IMR-90 (cell line): ENCODE measurements at regions not wholly inside any gene's neighbourhood (a gene's known extent, or its start where the extent isn't known, plus 50 kb on each side); places are given as distances from the start of the nearest gene placed in this dataset.

Experiments
- ATAC-seq: fragments of 200-7000 bp; cut with Tn5 transposase; 2 replicates; pipeline ENCODE4 v1.9.1; 2020; ENCODE audit warnings: low read depth, mild to moderate bottlenecking, moderate library complexity
- BruUV-seq: library from RNA; stranded (reverse); fragments of 400-500 nt; replicated peaks from 2 replicates; lab custom pipeline; 2021; lab: Mats Ljungman, UMichigan
- CTCF ChIA-PET: fragments of 300-600 bp; formaldehyde crosslinking; extraction: SDS; loops from one replicate; lab custom pipeline; 2021; ENCODE audit warnings: antibody characterized with exemption; lab: Yijun Ruan, JAX
- POLR2A ChIA-PET: fragments of 300-600 bp; sonication (Branson Sonifier 250); formaldehyde crosslinking; loops from one replicate; lab custom pipeline; 2022; ENCODE audit warnings: antibody characterized with exemption; ENCODE audit not compliant: unreplicated experiment; lab: Charles Lee
- DNase-seq: peaks from one replicate; pipeline ENCODE4 v3.0.0; 2013
- H2AFZ ChIP-seq: replicated peaks from 2 replicates; pipeline ENCODE3; 2013; ENCODE audit warnings: low read length, mild to moderate bottlenecking; ENCODE audit not compliant: poor library complexity
- H2AK5ac ChIP-seq: 2 replicates; pipeline ENCODE4 v1.6.1; 2013; ENCODE audit warnings: low read depth, low read length, inconsistent platforms
- H2AK9ac ChIP-seq: replicated peaks from 2 replicates; pipeline ENCODE3; 2013; ENCODE audit warnings: mild to moderate bottlenecking, low read depth, low read length, moderate library complexity; ENCODE audit not compliant: poor library complexity
- H2BK120ac ChIP-seq: 2 replicates; pipeline ENCODE4 v1.6.1; 2013; ENCODE audit warnings: low read depth, low read length, inconsistent platforms
- H2BK15ac ChIP-seq: 3 replicates; pipeline ENCODE4 v1.6.1; 2013; ENCODE audit warnings: low read depth, low read length, inconsistent platforms
- H2BK20ac ChIP-seq: 2 replicates; pipeline ENCODE4 v1.6.1; 2013; ENCODE audit warnings: low read depth, mild to moderate bottlenecking, inconsistent platforms, low read length, moderate library complexity
- H2BK5ac ChIP-seq: 2 replicates; pipeline ENCODE4 v1.6.1; 2013; ENCODE audit warnings: mild to moderate bottlenecking, low read depth, low read length, inconsistent platforms; ENCODE audit not compliant: poor library complexity, severe bottlenecking
- H3K14ac ChIP-seq: replicated peaks from 2 replicates; pipeline ENCODE4 v1.6.1; 2013; ENCODE audit warnings: low read depth, low read length, inconsistent platforms
- H3K18ac ChIP-seq: 2 replicates; pipeline ENCODE4 v1.6.1; 2013; ENCODE audit warnings: low read depth, low read length, control low read depth
- H3K23ac ChIP-seq: 2 replicates; pipeline ENCODE4 v1.6.1; 2013; ENCODE audit warnings: low read depth, low read length, inconsistent platforms
- H3K27ac ChIP-seq: 2 replicates; pipeline ENCODE4 v1.5.1; 2013; ENCODE audit warnings: mild to moderate bottlenecking, control low read depth, low read length; ENCODE audit not compliant: insufficient read depth
- H3K27me3 ChIP-seq: 2 replicates; pipeline ENCODE4 v1.6.1; 2013; ENCODE audit warnings: low read length; ENCODE audit not compliant: control insufficient read depth, insufficient read depth
- H3K36me3 ChIP-seq: 2 replicates; pipeline ENCODE4 v1.6.1; 2013; ENCODE audit warnings: low read length, mixed read lengths; ENCODE audit not compliant: control insufficient read depth, insufficient read depth
- H3K4ac ChIP-seq: 2 replicates; pipeline ENCODE4 v1.6.1; 2013; ENCODE audit warnings: low read depth, low read length, inconsistent platforms
- H3K4me1 ChIP-seq: 2 replicates; pipeline ENCODE4 v1.6.1; 2013; ENCODE audit warnings: low read length, mixed read lengths; ENCODE audit not compliant: control insufficient read depth, insufficient read depth
- H3K4me2 ChIP-seq: 2 replicates; pipeline ENCODE4 v1.6.1; 2013; ENCODE audit warnings: low read depth, mild to moderate bottlenecking, control low read depth, low read length, moderate library complexity
- H3K4me3 ChIP-seq: 2 replicates; pipeline ENCODE4 v1.5.1; 2013; ENCODE audit warnings: low read depth, mild to moderate bottlenecking, control low read depth, low read length, moderate library complexity; ENCODE audit not compliant: insufficient read depth
- H3K56ac ChIP-seq: 2 replicates; pipeline ENCODE4 v1.6.1; 2013; ENCODE audit warnings: low read length, inconsistent platforms; ENCODE audit not compliant: insufficient read depth; ENCODE audit errors: extremely low read depth
- H3K79me1 ChIP-seq, 2 experiments: 2 replicates each; pipeline ENCODE4 v1.6.1; 2013; ENCODE audit warnings: low read length in 2 of 2, inconsistent platforms in 1 of 2, low read depth in 1 of 2
- H3K9ac ChIP-seq: 2 replicates; pipeline ENCODE4 v1.6.1; 2013; ENCODE audit warnings: low read depth, low read length, control low read depth
- H3K9me1 ChIP-seq: 2 replicates; pipeline ENCODE4 v1.6.1; 2013; ENCODE audit warnings: low read length, inconsistent platforms; ENCODE audit not compliant: insufficient read depth
- H3K9me3 ChIP-seq: 2 replicates; pipeline ENCODE4 v1.6.1; 2013; ENCODE audit warnings: low read length; ENCODE audit not compliant: control insufficient read depth, insufficient read depth
- H4K20me1 ChIP-seq: 2 replicates; pipeline ENCODE4 v1.6.1; 2013; ENCODE audit warnings: low read length, inconsistent platforms; ENCODE audit not compliant: insufficient read depth
- H4K5ac ChIP-seq: 2 replicates; pipeline ENCODE4 v1.6.1; 2013; ENCODE audit warnings: mild to moderate bottlenecking, low read depth, low read length, control low read depth
- H4K8ac ChIP-seq, 2 experiments: 2 replicates each; pipeline ENCODE4 v1.6.1; 2013; ENCODE audit warnings: low read depth in 2 of 2, low read length in 2 of 2, control low read depth in 1 of 2, inconsistent platforms in 1 of 2
- H4K91ac ChIP-seq: 2 replicates; pipeline ENCODE4 v1.6.1; 2013; ENCODE audit warnings: low read depth, low read length, inconsistent platforms; ENCODE audit not compliant: insufficient read depth
- FOS ChIP-seq: fragments of 150-350 bp; IDR thresholded peaks from 2 replicates; pipeline ENCODE4 v1.6.1; 2016; ENCODE audit warnings: low read depth, low read length
- MAFK ChIP-seq: IDR thresholded peaks from 2 replicates; pipeline ENCODE4 v1.6.1; 2012; ENCODE audit warnings: low read depth, low read length, improper control_type of control experiment
- MAZ ChIP-seq: IDR thresholded peaks from 2 replicates; pipeline ENCODE4 v1.6.1; 2012; ENCODE audit warnings: low read depth, mild to moderate bottlenecking, low read length, improper control_type of control experiment, moderate library complexity, borderline replicate concordance
- MXI1 ChIP-seq: IDR thresholded peaks from 2 replicates; pipeline ENCODE4 v1.6.1; 2012; ENCODE audit warnings: low read depth, mild to moderate bottlenecking, low read length, moderate library complexity, borderline replicate concordance
- NFE2L2 ChIP-seq: fragments of 150-350 bp; IDR thresholded peaks from 2 replicates; pipeline ENCODE4 v1.6.1; 2016; ENCODE audit warnings: low read depth, mild to moderate bottlenecking, low read length
- RCOR1 ChIP-seq: IDR thresholded peaks from 2 replicates; pipeline ENCODE4 v1.6.1; 2012; ENCODE audit warnings: mild to moderate bottlenecking, low read length, improper control_type of control experiment; ENCODE audit not compliant: insufficient replicate concordance
- RFX5 ChIP-seq: IDR thresholded peaks from 2 replicates; pipeline ENCODE4 v1.8.0; 2012; ENCODE audit warnings: low read depth, mild to moderate bottlenecking, low read length, moderate library complexity
- SMC3 ChIP-seq: fragments of 150-350 bp; IDR thresholded peaks from 2 replicates; pipeline ENCODE4 v1.6.1; 2016; ENCODE audit warnings: low read depth, mild to moderate bottlenecking, antibody characterized with exemption, low read length, moderate library complexity
- WGBS, 2 experiments: methylation state at CpG; one replicate each; pipeline versions ENCODE4 v1.1.5 to v1.1.7; 2013; ENCODE audit warnings: missing lambda C conversion rate in 2 of 2; ENCODE audit not compliant: insufficient read length in 1 of 2; ENCODE audit errors: extremely low coverage in 2 of 2; 5-methylcytosine and 5-hydroxymethylcytosine counted together
- dilution Hi-C: fragments of 300-500 bp; cut with HindIII; formaldehyde crosslinking; loops from one replicate; pipeline ENCODE4 v1.14.3; 2018; ENCODE audit warnings: low sequenced_read_pairs; ENCODE audit not compliant: unreplicated experiment
- in situ Hi-C: fragments of 300-500 bp; cut with MboI; formaldehyde crosslinking; loops from 3 replicates; pipeline ENCODE4 v1.14.3; 2019; ENCODE audit warnings: low sequenced_read_pairs, inconsistent platforms, mixed read lengths
- intact Hi-C: fragments of 100-400 bp; cut with micrococcal nuclease; formaldehyde crosslinking; loops from 2 replicates; pipeline ENCODE4 v1.10.0; 2022
- TF ChIP-seq, protein P1 (sequence below): fragments of 150-350 bp; IDR thresholded peaks from 2 replicates; pipeline ENCODE4 v1.6.1; 2017; ENCODE audit warnings: mild to moderate bottlenecking, antibody characterized with exemption, low read length, low read depth
- TF ChIP-seq, protein P2 (sequence below): fragments of 150-350 bp; IDR thresholded peaks from 2 replicates; pipeline ENCODE4 v1.6.1; 2016; ENCODE audit warnings: low read depth, mild to moderate bottlenecking, low read length, moderate library complexity, borderline replicate concordance

DNA sequence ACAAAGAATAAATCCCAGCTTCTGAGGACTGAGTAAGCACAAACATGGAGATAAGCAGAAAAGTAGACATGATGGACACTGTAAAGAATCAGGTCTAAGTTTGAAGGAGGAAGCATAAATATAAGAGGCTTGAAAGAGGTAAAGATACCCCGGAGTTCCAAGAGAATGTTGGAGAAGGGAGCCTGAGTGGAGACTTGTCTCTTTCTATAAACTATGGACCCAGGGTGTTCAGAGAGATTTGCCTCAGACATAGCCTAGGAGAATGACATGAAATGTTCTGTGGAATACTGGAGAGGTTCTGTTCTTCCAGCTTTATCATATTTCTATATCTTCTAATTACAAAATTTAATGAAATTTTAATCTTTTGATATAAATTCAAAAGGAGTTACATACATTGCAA lies 554.3 kb upstream of the B3GALT2 start:
- Histone ChIP-seq H3K36me3 (no peaks in the 10 kb centered on the region), H3K56ac (no peak overlapping the region), H4K8ac (no peak overlapping the region), H2BK20ac (no peak overlapping the region), H2BK15ac (no peak overlapping the region), H3K14ac (no peak overlapping the region), H4K5ac (no peak overlapping the region), H3K27ac (no peak overlapping the region), H3K23ac (no peak overlapping the region), H3K9ac (no peak overlapping the region), H3K9me1 (no peaks in the 10 kb centered on the region), H3K27me3 (no peaks in the 10 kb centered on the region), H3K4me3 (no peak overlapping the region), H4K91ac (no peak overlapping the region), H3K4ac (no peak overlapping the region), H2BK5ac (no peak overlapping the region), H2AFZ (no peak overlapping the region), H2BK120ac (no peak overlapping the region), H3K4me2 (no peak overlapping the region), H4K20me1 (no peaks in the 10 kb centered on the region), H3K79me1 (no peaks in the 10 kb centered on the region), H2AK5ac (no peak overlapping the region), H3K18ac (no peak overlapping the region), H2AK9ac (no peak overlapping the region), H3K9me3 (no peaks in the 10 kb centered on the region), H3K4me1 (peaks cover under 1% of the 10 kb centered on the region)
- DNase-seq (no peak), ATAC-seq (no peak)
- ChIA-PET CTCF (no interaction called here), POLR2A (no interaction called here)
- WGBS, 2 experiments = no CpG with 5 or more reads among the region's 1 CpG
- TF ChIP-seq, protein P1, sequence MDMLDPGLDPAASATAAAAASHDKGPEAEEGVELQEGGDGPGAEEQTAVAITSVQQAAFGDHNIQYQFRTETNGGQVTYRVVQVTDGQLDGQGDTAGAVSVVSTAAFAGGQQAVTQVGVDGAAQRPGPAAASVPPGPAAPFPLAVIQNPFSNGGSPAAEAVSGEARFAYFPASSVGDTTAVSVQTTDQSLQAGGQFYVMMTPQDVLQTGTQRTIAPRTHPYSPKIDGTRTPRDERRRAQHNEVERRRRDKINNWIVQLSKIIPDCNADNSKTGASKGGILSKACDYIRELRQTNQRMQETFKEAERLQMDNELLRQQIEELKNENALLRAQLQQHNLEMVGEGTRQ = no peak
- TF ChIP-seq RFX5 (no peak), SMC3 (no peak), NFE2L2 (no peak), MXI1 (no peak), RCOR1 (no peak), MAFK (no peak), FOS (no peak), MAZ (no peak)
- TF ChIP-seq, protein P2, sequence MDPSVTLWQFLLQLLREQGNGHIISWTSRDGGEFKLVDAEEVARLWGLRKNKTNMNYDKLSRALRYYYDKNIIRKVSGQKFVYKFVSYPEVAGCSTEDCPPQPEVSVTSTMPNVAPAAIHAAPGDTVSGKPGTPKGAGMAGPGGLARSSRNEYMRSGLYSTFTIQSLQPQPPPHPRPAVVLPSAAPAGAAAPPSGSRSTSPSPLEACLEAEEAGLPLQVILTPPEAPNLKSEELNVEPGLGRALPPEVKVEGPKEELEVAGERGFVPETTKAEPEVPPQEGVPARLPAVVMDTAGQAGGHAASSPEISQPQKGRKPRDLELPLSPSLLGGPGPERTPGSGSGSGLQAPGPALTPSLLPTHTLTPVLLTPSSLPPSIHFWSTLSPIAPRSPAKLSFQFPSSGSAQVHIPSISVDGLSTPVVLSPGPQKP = no peak
- in situ Hi-C loops = no loop called here
- intact Hi-C loops = no loop called here
- BruUV-seq = no TSS peak
- dilution Hi-C loops = no loop called here
